NT2/D1 (cell line): ENCODE measurements at regions not wholly inside any gene's neighbourhood (a gene's known extent, or its start where the extent isn't known, plus 50 kb on each side); places are given as distances from the start of the nearest gene placed in this dataset.

Experiments used
- SUZ12 ChIP-seq: IDR thresholded peaks from 2 replicates; pipeline ENCODE4 v1.6.1; 2011; ENCODE audit not compliant: insufficient read length, insufficient read depth; ENCODE audit errors: extremely low read depth
- YY1 ChIP-seq: IDR thresholded peaks from 2 replicates; pipeline ENCODE4 v1.6.1; 2011; ENCODE audit not compliant: insufficient read length, insufficient read depth
- ZNF274 ChIP-seq: IDR thresholded peaks from 2 replicates; pipeline ENCODE4 v1.6.1; 2011; ENCODE audit warnings: mild to moderate bottlenecking, low read depth, low read length

DNA sequence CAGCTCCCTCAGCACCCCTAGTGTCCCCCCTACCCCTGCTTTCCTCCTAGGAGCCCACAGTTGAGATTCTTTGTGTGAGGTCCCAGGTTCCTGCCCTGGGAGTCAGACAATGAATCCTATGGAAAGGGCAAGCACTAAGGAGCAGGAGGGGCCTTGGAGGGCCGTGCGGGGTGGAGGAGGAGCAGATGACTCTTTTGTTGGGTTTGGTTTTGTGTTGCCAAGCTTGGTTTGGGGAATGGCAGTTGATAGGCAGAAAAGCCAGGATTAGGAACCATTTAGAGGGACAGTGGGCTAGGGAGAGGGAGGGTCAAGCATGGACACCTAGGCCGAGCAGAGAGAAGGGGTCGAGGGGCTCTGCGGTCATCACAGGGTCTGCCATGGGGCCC, 61.6 kb upstream of the SPTLC1 start:
- TF ChIP-seq YY1 (no peak), SUZ12 (no peak), ZNF274 (no peak)
